ENCODE measurements at regions not wholly inside any gene's neighbourhood (a gene's known extent, or its start where the extent isn't known, plus 50 kb on each side); places are given as distances from the start of the nearest gene placed in this dataset.

DNA sequence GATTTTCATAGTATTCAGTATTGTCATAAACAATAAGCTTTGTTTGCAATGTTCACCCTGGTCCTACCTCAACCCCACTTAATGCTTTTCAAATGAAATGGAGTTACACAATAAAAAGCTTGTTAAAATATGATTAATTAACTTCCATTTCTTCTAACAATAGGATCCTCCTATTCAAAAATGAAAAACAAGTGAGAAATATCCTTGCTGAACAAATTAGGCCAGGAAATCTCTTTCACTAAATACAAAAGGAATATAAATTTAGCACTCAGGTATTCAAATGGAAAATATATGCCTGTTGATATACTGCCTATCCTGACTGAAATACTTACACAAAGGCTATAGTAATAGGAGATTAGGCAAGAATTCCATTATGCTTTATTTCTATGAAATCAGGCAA, 323.4 kb upstream of the GRM3 start:
- peaks cover 0 to 10% (median 0%) of the 10 kb centered on the region in 8 donors for H3K9me3 ChIP-seq
- no peak overlapping the region for H3K27ac ChIP-seq
- no peak overlapping the region for H3K4me3 ChIP-seq
- no peaks in the 10 kb centered on the region for H3K36me3 ChIP-seq
- H3K4me1 ChIP-seq, result no peaks in the 10 kb centered on the region
- no peak for DNase-seq
- H3K27me3 ChIP-seq (replicated peaks in 1 of 7), result no peaks in the 10 kb centered on the region
- intact Hi-C loops (cut with DNase I; ENCODE audit: low total_unique reads), result no loop called here
- TF ChIP-seq POLR2A (IDR thresholded peaks at IDR 0.05) (no peak), POLR2AphosphoS5 (IDR thresholded peaks at IDR 0.05) (no peak)
- TF ChIP-seq, protein P1, sequence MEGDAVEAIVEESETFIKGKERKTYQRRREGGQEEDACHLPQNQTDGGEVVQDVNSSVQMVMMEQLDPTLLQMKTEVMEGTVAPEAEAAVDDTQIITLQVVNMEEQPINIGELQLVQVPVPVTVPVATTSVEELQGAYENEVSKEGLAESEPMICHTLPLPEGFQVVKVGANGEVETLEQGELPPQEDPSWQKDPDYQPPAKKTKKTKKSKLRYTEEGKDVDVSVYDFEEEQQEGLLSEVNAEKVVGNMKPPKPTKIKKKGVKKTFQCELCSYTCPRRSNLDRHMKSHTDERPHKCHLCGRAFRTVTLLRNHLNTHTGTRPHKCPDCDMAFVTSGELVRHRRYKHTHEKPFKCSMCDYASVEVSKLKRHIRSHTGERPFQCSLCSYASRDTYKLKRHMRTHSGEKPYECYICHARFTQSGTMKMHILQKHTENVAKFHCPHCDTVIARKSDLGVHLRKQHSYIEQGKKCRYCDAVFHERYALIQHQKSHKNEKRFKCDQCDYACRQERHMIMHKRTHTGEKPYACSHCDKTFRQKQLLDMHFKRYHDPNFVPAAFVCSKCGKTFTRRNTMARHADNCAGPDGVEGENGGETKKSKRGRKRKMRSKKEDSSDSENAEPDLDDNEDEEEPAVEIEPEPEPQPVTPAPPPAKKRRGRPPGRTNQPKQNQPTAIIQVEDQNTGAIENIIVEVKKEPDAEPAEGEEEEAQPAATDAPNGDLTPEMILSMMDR (IDR thresholded peaks at IDR 0.05 in 8 of 11, conservative IDR thresholded peaks at IDR 0.05 in 3 of 11), result no peak

DNA sequence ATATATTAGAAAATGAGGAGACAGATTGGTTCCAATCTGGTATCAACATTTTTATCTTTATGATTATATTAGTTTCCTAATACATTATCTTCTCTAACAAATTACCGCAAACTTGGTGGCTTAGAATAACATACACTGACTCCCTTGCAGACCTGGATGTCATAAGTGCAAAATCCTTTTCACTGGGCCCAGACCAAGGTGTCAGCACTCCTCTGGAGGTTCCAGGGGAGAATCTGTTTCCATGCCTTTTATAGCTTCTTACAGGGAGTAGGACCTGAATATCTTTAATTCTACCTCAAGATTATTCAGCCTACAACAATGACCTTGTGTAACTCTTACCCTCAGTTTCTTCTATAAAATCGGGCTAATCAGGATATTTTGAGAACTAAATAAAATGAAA, 329.9 kb upstream of the GRM3 start:
- intact Hi-C loops (cut with DNase I; ENCODE audit: low total_unique reads), result no loop called here
- TF ChIP-seq, protein P1 (IDR thresholded peaks at IDR 0.05 in 8 of 11, conservative IDR thresholded peaks at IDR 0.05 in 3 of 11), result no peak
- TF ChIP-seq POLR2A (IDR thresholded peaks at IDR 0.05) (no peak), POLR2AphosphoS5 (IDR thresholded peaks at IDR 0.05) (no peak)
- WGBS, 5 donors, result 40 to 45% (median 43%) methylated on average over 2 of the region's 2 CpGs
- DNase-seq, result no peak
- H3K27me3 ChIP-seq (replicated peaks in 1 of 7), result no peaks in the 10 kb centered on the region
- H3K27ac ChIP-seq, result no peak overlapping the region
- no peak overlapping the region for H3K4me3 ChIP-seq
- H3K36me3 ChIP-seq, result no peaks in the 10 kb centered on the region
- no peaks in the 10 kb centered on the region for H3K9me3 ChIP-seq
- no peaks in the 10 kb centered on the region for H3K4me1 ChIP-seq

DNA sequence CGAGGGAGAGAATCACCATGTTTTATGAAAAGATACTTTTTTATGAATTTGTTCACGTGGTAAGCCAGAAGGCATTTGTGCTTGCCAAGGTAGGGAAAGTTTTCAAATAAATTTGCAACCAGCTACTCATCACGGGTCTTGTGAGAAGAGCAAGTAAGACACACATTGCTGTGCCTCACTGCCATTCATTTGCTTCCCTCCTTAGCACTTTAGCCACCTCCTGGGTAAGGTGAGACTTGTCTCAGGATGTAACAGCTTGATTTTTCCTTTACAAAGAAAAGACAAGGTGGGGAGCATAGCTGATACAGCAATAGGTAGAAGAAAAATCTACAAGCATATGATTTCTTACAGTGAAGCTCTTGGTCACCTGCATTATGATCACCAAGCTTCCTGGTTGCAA, 342.4 kb upstream of the GRM3 start:
- WGBS, 5 donors, result 36 to 46% (median 39%) methylated on average over 3 of the region's 3 CpGs
- no peaks in the 10 kb centered on the region for H3K4me1 ChIP-seq

DNA sequence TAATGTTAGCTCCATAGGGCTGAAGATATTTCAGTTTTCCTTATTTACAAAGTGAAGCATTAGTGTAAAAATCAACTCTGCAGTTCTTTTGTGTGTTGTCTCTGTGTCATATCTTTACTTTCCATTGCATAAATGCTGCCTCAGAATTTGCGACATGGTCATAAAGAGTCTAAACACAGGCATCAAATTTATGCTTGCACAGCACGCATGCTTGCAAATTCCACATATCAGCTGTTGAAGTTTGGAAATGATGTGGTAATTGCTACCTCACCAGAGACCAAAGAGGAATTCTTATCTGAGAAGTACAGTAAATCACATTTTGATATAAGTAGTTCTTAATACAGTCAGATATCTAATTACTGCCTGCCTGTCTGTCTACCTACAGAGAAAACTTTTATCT, 348.2 kb upstream of the GRM3 start:
- Histone ChIP-seq H3K4me3 (no peak overlapping the region), H3K4me1 (no peaks in the 10 kb centered on the region), H3K9me3 (peaks cover 0 to 7% (median 0%) of the 10 kb centered on the region in 8 donors), H3K36me3 (no peaks in the 10 kb centered on the region), H3K27ac (no peak overlapping the region), H3K27me3 (replicated peaks in 1 of 7) (no peaks in the 10 kb centered on the region)
- 90 to 96% (median 94%) methylated on average over 2 of the region's 2 CpGs for WGBS, 5 donors
- no peak for DNase-seq
- intact Hi-C loops (cut with DNase I; ENCODE audit: low total_unique reads), result no loop called here
- TF ChIP-seq, protein P1 (IDR thresholded peaks at IDR 0.05 in 8 of 11, conservative IDR thresholded peaks at IDR 0.05 in 3 of 11), result no peak
- no peak for TF ChIP-seq POLR2A (IDR thresholded peaks at IDR 0.05)
- no peak for TF ChIP-seq POLR2AphosphoS5 (IDR thresholded peaks at IDR 0.05)

More for the DNA sequence above, 342.4 kb upstream of the GRM3 start:
- TF ChIP-seq POLR2A (IDR thresholded peaks at IDR 0.05), result no peak
- TF ChIP-seq POLR2AphosphoS5 (IDR thresholded peaks at IDR 0.05), result no peak
- TF ChIP-seq, protein P1 (IDR thresholded peaks at IDR 0.05 in 8 of 11, conservative IDR thresholded peaks at IDR 0.05 in 3 of 11), result no peak
- Histone ChIP-seq H3K27ac (no peak overlapping the region), H3K27me3 (replicated peaks in 1 of 7) (no peaks in the 10 kb centered on the region), H3K4me3 (no peak overlapping the region), H3K36me3 (no peaks in the 10 kb centered on the region), H3K9me3 (peaks cover 0 to 7% (median 0%) of the 10 kb centered on the region in 8 donors)
- no peak for DNase-seq
- intact Hi-C loops (cut with DNase I; ENCODE audit: low total_unique reads), result no loop called here

All from spleen (tissue), 11 donors.